Neural cell (in vitro differentiated cells): ENCODE measurements at regions not wholly inside any gene's neighbourhood (a gene's known extent, or its start where the extent isn't known, plus 50 kb on each side); places are given as distances from the start of the nearest gene placed in this dataset.

Source experiments
- CTCF ChIP-seq: fragments of 450-650 bp; IDR thresholded peaks from 2 replicates; pipeline ENCODE4 v1.5.1; 2014; ENCODE audit warnings: antibody characterized with exemption, mild to moderate bottlenecking, moderate library complexity; ENCODE audit not compliant: poor library complexity, severe bottlenecking
- EZH2 ChIP-seq: fragments of 200-600, 300-800 bp; shearing (Covaris generic), sonication (generic); IDR thresholded peaks from 2 replicates; pipeline ENCODE4 v1.6.1; 2014; ENCODE audit warnings: antibody characterized with exemption, low read length, borderline replicate concordance, mild to moderate bottlenecking; ENCODE audit not compliant: insufficient read depth, poor library complexity, severe bottlenecking
- MXI1 ChIP-seq: fragments of 450-650 bp; conservative IDR thresholded peaks from 2 replicates; pipeline ENCODE4 v1.6.1; 2014; ENCODE audit warnings: antibody characterized with exemption, mild to moderate bottlenecking; ENCODE audit not compliant: poor library complexity, severe bottlenecking
- POLR2AphosphoS5 ChIP-seq: IDR thresholded peaks from 2 replicates; pipeline ENCODE4 v1.6.1; 2012
- SMC3 ChIP-seq: fragments of 450-650 bp; conservative IDR thresholded peaks from 2 replicates; pipeline ENCODE4 v1.6.1; 2014; ENCODE audit warnings: antibody characterized with exemption, mild to moderate bottlenecking, moderate library complexity; ENCODE audit not compliant: poor library complexity

GRCh38 chr2:77604953-77605929, 83.1 kb upstream of the LRRTM4 start:
- no peak for TF ChIP-seq POLR2AphosphoS5
- TF ChIP-seq SMC3 = no peak
- TF ChIP-seq CTCF = no peak
- TF ChIP-seq MXI1 = no peak
- TF ChIP-seq EZH2 = no peak
